H1 (cell line): ENCODE measurements at regions not wholly inside any gene's neighbourhood (a gene's known extent, or its start where the extent isn't known, plus 50 kb on each side); places are given as distances from the start of the nearest gene placed in this dataset.

Experiments used
- CTCF ChIA-PET: fragments of 300-600 bp; sonication (Branson Sonifier 250); formaldehyde crosslinking; loops from one replicate; lab custom pipeline; 2021; ENCODE audit not compliant: partially characterized antibody; lab: Charles Lee
- POLR2A ChIA-PET: fragments of 300-600 bp; sonication (Branson Sonifier 250); formaldehyde crosslinking; loops from one replicate; lab custom pipeline; 2021; ENCODE audit warnings: inconsistent platforms; ENCODE audit not compliant: partially characterized antibody; lab: Charles Lee
- DNase-seq, 2 experiments: peaks; one replicate each; pipeline versions ENCODE4 v3.0.0 to v3.0.0-alpha.2; 2010 to 2022; ENCODE audit warnings: low spot score in 2 of 2, low read depth in 1 of 2, mixed read lengths in 1 of 2
- FAIRE-seq: peaks from 2 replicates; lab custom pipeline; 2011; peaks lifted over from hg19 to GRCh38; lab: Jason Lieb, UNC
- H2AFZ ChIP-seq: 2 replicates; pipeline ENCODE4 v1.8.1; 2012; ENCODE audit warnings: low read length, inconsistent platforms
- H2AK5ac ChIP-seq: 2 replicates; pipeline ENCODE4 v1.6.1; 2013; ENCODE audit warnings: low read depth, low read length
- H2BK120ac ChIP-seq: replicated peaks from 2 replicates; pipeline ENCODE3; 2013; ENCODE audit warnings: low read depth, low read length, inconsistent platforms
- H2BK12ac ChIP-seq: 2 replicates; pipeline ENCODE4 v1.6.1; 2013; ENCODE audit warnings: low read depth, low read length
- H2BK15ac ChIP-seq: 2 replicates; pipeline ENCODE4 v1.6.1; 2013; ENCODE audit warnings: low read length
- H2BK20ac ChIP-seq: 2 replicates; pipeline ENCODE4 v1.6.1; 2013; ENCODE audit warnings: low read length
- H2BK5ac ChIP-seq: 2 replicates; pipeline ENCODE4 v1.6.1; 2013; ENCODE audit warnings: low read depth, low read length
- H3K14ac ChIP-seq: 2 replicates; pipeline ENCODE4 v1.6.1; 2013; ENCODE audit warnings: inconsistent platforms; ENCODE audit not compliant: insufficient read length
- H3K18ac ChIP-seq: 2 replicates; pipeline ENCODE4 v1.6.1; 2013; ENCODE audit warnings: low read length; ENCODE audit errors: extremely low read depth
- H3K23ac ChIP-seq: 2 replicates; pipeline ENCODE4 v1.6.1; 2013; ENCODE audit warnings: inconsistent platforms; ENCODE audit not compliant: insufficient read length
- H3K23me2 ChIP-seq: 2 replicates; pipeline ENCODE4 v1.6.1; 2013; ENCODE audit warnings: low read depth, low read length
- H3K27ac ChIP-seq: 2 replicates; pipeline ENCODE4 v1.6.1; 2011; ENCODE audit warnings: low read depth, low read length, inconsistent platforms
- H3K27me3 ChIP-seq, 4 experiments: replicated peaks in 1 of 4; 1 replicate in 1 of 4; 2 replicates in 3 of 4; pipeline versions ENCODE4 v1.6.1 to v1.8.1; 2011 to 2013; ENCODE audit warnings: low read length in 3 of 4, mild to moderate bottlenecking in 3 of 4, inconsistent platforms in 2 of 4, mixed read lengths in 2 of 4, moderate library complexity in 1 of 4; ENCODE audit not compliant: control insufficient read depth in 3 of 4, insufficient read depth in 3 of 4; ENCODE audit errors: extremely low read depth in 1 of 4
- H3K36me3 ChIP-seq, 4 experiments: 2 replicates each; pipeline versions ENCODE4 v1.6.1 to v1.8.1; 2011 to 2013; ENCODE audit warnings: mild to moderate bottlenecking in 4 of 4, low read length in 3 of 4, moderate library complexity in 2 of 4, control low read depth in 1 of 4, inconsistent platforms in 1 of 4; ENCODE audit not compliant: insufficient read depth in 4 of 4, control insufficient read depth in 2 of 4
- H3K4ac ChIP-seq: replicated peaks from 2 replicates; pipeline ENCODE3; 2013; ENCODE audit warnings: low read length, low read depth, mixed read lengths, inconsistent platforms; ENCODE audit not compliant: insufficient read length
- H3K4me1 ChIP-seq, 4 experiments: replicated peaks in 1 of 4; 1 replicate in 1 of 4; 2 replicates in 3 of 4; pipeline versions ENCODE4 v1.6.1 to v1.8.1; 2011 to 2013; ENCODE audit warnings: low read length in 3 of 4, inconsistent platforms in 2 of 4, mixed read lengths in 1 of 4; ENCODE audit not compliant: insufficient read depth in 4 of 4, control insufficient read depth in 3 of 4
- H3K4me2 ChIP-seq, 2 experiments: 2 replicates each; pipeline versions ENCODE4 v1.6.1 to v1.8.1; 2011 to 2013; ENCODE audit warnings: low read depth in 2 of 2, low read length in 2 of 2, control low read depth in 1 of 2, inconsistent platforms in 1 of 2, mild to moderate bottlenecking in 1 of 2; ENCODE audit not compliant: insufficient read depth in 1 of 2
- H3K4me3 ChIP-seq, 4 experiments: fragments of 200-600, 300-600 bp in 1 of 4; sonication (generic), shearing (Covaris generic), sonication (Bioruptor Twin) in 1 of 4; 2 replicates each; pipeline versions ENCODE4 v1.5.1 to v1.8.1; 2011 to 2016; ENCODE audit warnings: low read length in 4 of 4, low read depth in 3 of 4, control low read depth in 2 of 4, inconsistent platforms in 2 of 4, mild to moderate bottlenecking in 2 of 4, mixed read lengths in 1 of 4, moderate library complexity in 1 of 4; ENCODE audit not compliant: insufficient read depth in 2 of 4; ENCODE audit errors: extremely low read depth in 1 of 4
- H3K56ac ChIP-seq: replicated peaks from 2 replicates; pipeline ENCODE3; 2013; ENCODE audit warnings: low read depth, mild to moderate bottlenecking, mixed read lengths, low read length, inconsistent platforms; ENCODE audit not compliant: insufficient read length
- H3K79me1 ChIP-seq: 2 replicates; pipeline ENCODE4 v1.6.1; 2013; ENCODE audit warnings: low read depth, low read length, control low read depth
- H3K79me2 ChIP-seq, 2 experiments: 2 replicates each; pipeline versions ENCODE4 v1.6.1 to v1.8.1; 2012 to 2013; ENCODE audit warnings: low read length in 2 of 2, mild to moderate bottlenecking in 2 of 2, inconsistent platforms in 1 of 2; ENCODE audit not compliant: insufficient read depth in 2 of 2, control insufficient read depth in 1 of 2
- H3K9ac ChIP-seq, 4 experiments: replicated peaks in 1 of 4; 1 replicate in 1 of 4; 2 replicates in 3 of 4; pipeline versions ENCODE4 v1.6.1 to v1.8.1; 2011 to 2013; ENCODE audit warnings: low read depth in 3 of 4, low read length in 3 of 4, control low read depth in 2 of 4, mild to moderate bottlenecking in 2 of 4, moderate library complexity in 2 of 4, inconsistent platforms in 1 of 4; ENCODE audit errors: extremely low read depth in 1 of 4
- H3K9me3 ChIP-seq, 2 experiments: 2 replicates each; pipeline versions ENCODE4 v1.6.1 to v1.8.1; 2012 to 2013; ENCODE audit warnings: mild to moderate bottlenecking in 2 of 2, moderate library complexity in 2 of 2, control low read depth in 1 of 2, inconsistent platforms in 1 of 2, low read depth in 1 of 2, low read length in 1 of 2, mixed read lengths in 1 of 2; ENCODE audit not compliant: insufficient read depth in 2 of 2
- H4K20me1 ChIP-seq, 2 experiments: replicated peaks in 1 of 2; 2 replicates each; pipeline versions ENCODE3 to v1.8.1; 2011 to 2013; ENCODE audit warnings: inconsistent platforms in 2 of 2, low read length in 2 of 2, mild to moderate bottlenecking in 1 of 2; ENCODE audit not compliant: insufficient read depth in 2 of 2, control insufficient read depth in 1 of 2
- H4K5ac ChIP-seq: 2 replicates; pipeline ENCODE4 v1.6.1; 2013; ENCODE audit warnings: low read length, low read depth, mixed read lengths, inconsistent platforms; ENCODE audit not compliant: insufficient read length
- H4K8ac ChIP-seq: 2 replicates; pipeline ENCODE4 v1.8.0; 2013; ENCODE audit warnings: mild to moderate bottlenecking, moderate library complexity, low read length, inconsistent platforms; ENCODE audit not compliant: insufficient read depth; ENCODE audit errors: extremely low read depth
- H4K91ac ChIP-seq: replicated peaks from 2 replicates; pipeline ENCODE3; 2013; ENCODE audit warnings: low read length, mixed read lengths, inconsistent platforms; ENCODE audit not compliant: insufficient read length
- MAX ChIP-seq: IDR thresholded peaks from 2 replicates; pipeline ENCODE4 v1.6.1; 2012; ENCODE audit warnings: inconsistent platforms
- SP2 ChIP-seq: IDR thresholded peaks from 2 replicates; pipeline ENCODE4 v1.6.1; 2012; ENCODE audit warnings: mild to moderate bottlenecking, low read length, inconsistent platforms
- TAF1 ChIP-seq: IDR thresholded peaks from 2 replicates; pipeline ENCODE4 v1.6.1; 2011; ENCODE audit warnings: mild to moderate bottlenecking, low read depth, low read length
- WGBS, 2 experiments: shearing (Covaris generic) in 1 of 2; methylation state at CpG; one replicate each; pipeline versions ENCODE4 v1.1.6 to v1.1.7; 2013 to 2015; ENCODE audit warnings: low lambda C conversion rate in 2 of 2, mixed read lengths in 2 of 2, inconsistent platforms in 1 of 2, low coverage in 1 of 2, missing lambda C conversion rate in 1 of 2; ENCODE audit not compliant: insufficient replicate concordance in 2 of 2, insufficient coverage in 1 of 2, insufficient read length in 1 of 2; ENCODE audit errors: extremely low coverage in 1 of 2, missing lambda C conversion rate in 1 of 2; 5-methylcytosine and 5-hydroxymethylcytosine counted together

- 95% methylated on average over 1 of the region's 1 CpG; no CpG with 5 or more reads in 1 of the 2 experiments for WGBS, 2 experiments
- Histone ChIP-seq H4K91ac (no peak overlapping the region), H3K27me3 (no peaks in the 10 kb centered on the region), H3K4me3 (no peak overlapping the region), H3K9ac (no peak overlapping the region), H3K79me1 (no peaks in the 10 kb centered on the region), H3K4ac (no peak overlapping the region), H2BK12ac (no peak overlapping the region), H3K27ac (no peak overlapping the region), H4K5ac (no peak overlapping the region), H3K79me2 (no peaks in the 10 kb centered on the region), H3K9me3 (no peaks in the 10 kb centered on the region), H3K23me2 (no peaks in the 10 kb centered on the region), H3K14ac (no peak overlapping the region), H4K20me1 (no peaks in the 10 kb centered on the region), H3K4me1 (no peaks in the 10 kb centered on the region), H2BK20ac (no peak overlapping the region), H3K18ac (no peak overlapping the region), H3K56ac (no peak overlapping the region), H2BK15ac (no peak overlapping the region), H2AK5ac (no peak overlapping the region), H2BK5ac (no peak overlapping the region), H4K8ac (no peak overlapping the region), H3K4me2 (no peak overlapping the region), H2BK120ac (no peak overlapping the region), H3K23ac (no peak overlapping the region), H2AFZ (no peak overlapping the region), H3K36me3 (no peaks in the 10 kb centered on the region)
- no peak for TF ChIP-seq MAX
- TF ChIP-seq TAF1, result no peak
- no peak for TF ChIP-seq SP2
- no peak for DNase-seq
- ChIA-PET CTCF (no interaction called here), POLR2A (no interaction called here)
- FAIRE-seq, result no peak
These were observed 102.9 kb upstream of the MARCKS start for GRCh38 chr6:113754291-113754690.
